OCI-LY1 (cell line): ENCODE measurements at regions not wholly inside any gene's neighbourhood (a gene's known extent, or its start where the extent isn't known, plus 50 kb on each side); places are given as distances from the start of the nearest gene placed in this dataset.

Experiments used
- H2AFZ ChIP-seq: fragments of 200-600 bp; sonication (generic), shearing (Covaris generic); 2 replicates; pipeline ENCODE4 v1.6.0; 2014; ENCODE audit warnings: antibody characterized with exemption, mild to moderate bottlenecking, low read length
- H3F3A ChIP-seq: fragments of 200-600 bp; sonication (generic), shearing (Covaris generic); 2 replicates; pipeline ENCODE4 v1.6.0; 2014; ENCODE audit warnings: mild to moderate bottlenecking, antibody characterized with exemption, low read length, moderate library complexity; ENCODE audit not compliant: insufficient read depth
- H3K27ac ChIP-seq: fragments of 200-600 bp; sonication (generic); 2 replicates; pipeline ENCODE4 v1.5.1; 2014; ENCODE audit warnings: low read length, mixed run types, mild to moderate bottlenecking, low read depth; ENCODE audit not compliant: poor library complexity, severe bottlenecking
- H3K27me3 ChIP-seq: fragments of 200-600 bp; sonication (generic); 2 replicates; pipeline ENCODE4 v1.6.0; 2014; ENCODE audit warnings: antibody characterized with exemption, mild to moderate bottlenecking, low read length, moderate library complexity; ENCODE audit not compliant: insufficient read depth
- H3K36me3 ChIP-seq: fragments of 200-600 bp; sonication (generic); 2 replicates; pipeline ENCODE4 v1.6.1; 2014; ENCODE audit warnings: mild to moderate bottlenecking, antibody characterized with exemption, low read length, moderate library complexity, mixed read lengths; ENCODE audit not compliant: insufficient read depth
- H3K4me1 ChIP-seq: fragments of 200-600 bp; sonication (generic); 2 replicates; pipeline ENCODE4 v1.5.1; 2014; ENCODE audit warnings: mild to moderate bottlenecking, low read length, moderate library complexity; ENCODE audit not compliant: insufficient read depth, severe bottlenecking
- H3K4me2 ChIP-seq: fragments of 200-600 bp; sonication (generic), shearing (Covaris generic); 2 replicates; pipeline ENCODE4 v1.6.1; 2014; ENCODE audit warnings: low read length
- H3K4me3 ChIP-seq: fragments of 200-600 bp; sonication (generic); 2 replicates; pipeline ENCODE4 v1.5.1; 2014; ENCODE audit warnings: low read length, low read depth, mild to moderate bottlenecking, mixed read lengths; ENCODE audit not compliant: poor library complexity, severe bottlenecking
- H3K79me2 ChIP-seq: fragments of 200-600 bp; shearing (Covaris generic); 2 replicates; pipeline ENCODE4 v1.6.1; 2016; ENCODE audit warnings: mixed run types, low read length, mixed read lengths; ENCODE audit not compliant: insufficient read depth
- H3K9ac ChIP-seq: fragments of 200-600 bp; sonication (generic), shearing (Covaris generic); 2 replicates; pipeline ENCODE4 v1.6.1; 2014; ENCODE audit warnings: mild to moderate bottlenecking, low read length, mixed read lengths
- H3K9me2 ChIP-seq: fragments of 200-600 bp; sonication (generic), shearing (Covaris generic); 2 replicates; pipeline ENCODE4 v1.6.1; 2014; ENCODE audit warnings: low read depth, mild to moderate bottlenecking, low read length, mixed read lengths
- H3K9me3 ChIP-seq: fragments of 200-600 bp; shearing (Covaris generic); 2 replicates; pipeline ENCODE4 v1.6.1; 2014; ENCODE audit warnings: low read length, mixed read lengths
- H4K20me1 ChIP-seq: fragments of 200-600 bp; sonication (generic), shearing (Covaris generic); 2 replicates; pipeline ENCODE4 v1.6.0; 2016; ENCODE audit warnings: mild to moderate bottlenecking, low read length; ENCODE audit not compliant: insufficient read depth
- CTCF ChIP-seq: fragments of 200-600 bp; sonication (generic), shearing (Covaris generic); IDR thresholded peaks from 2 replicates; pipeline ENCODE4 v1.5.1; 2017; ENCODE audit warnings: mild to moderate bottlenecking, antibody characterized with exemption, low read length, moderate library complexity, mixed read lengths
- EZH2 ChIP-seq: fragments of 200-600 bp; sonication (generic), shearing (Covaris generic); IDR thresholded peaks from 2 replicates; pipeline ENCODE4 v1.8.0; 2017; ENCODE audit warnings: borderline replicate concordance, mixed run types, mild to moderate bottlenecking, antibody characterized with exemption, low read length, moderate library complexity, mixed read lengths

DNA sequence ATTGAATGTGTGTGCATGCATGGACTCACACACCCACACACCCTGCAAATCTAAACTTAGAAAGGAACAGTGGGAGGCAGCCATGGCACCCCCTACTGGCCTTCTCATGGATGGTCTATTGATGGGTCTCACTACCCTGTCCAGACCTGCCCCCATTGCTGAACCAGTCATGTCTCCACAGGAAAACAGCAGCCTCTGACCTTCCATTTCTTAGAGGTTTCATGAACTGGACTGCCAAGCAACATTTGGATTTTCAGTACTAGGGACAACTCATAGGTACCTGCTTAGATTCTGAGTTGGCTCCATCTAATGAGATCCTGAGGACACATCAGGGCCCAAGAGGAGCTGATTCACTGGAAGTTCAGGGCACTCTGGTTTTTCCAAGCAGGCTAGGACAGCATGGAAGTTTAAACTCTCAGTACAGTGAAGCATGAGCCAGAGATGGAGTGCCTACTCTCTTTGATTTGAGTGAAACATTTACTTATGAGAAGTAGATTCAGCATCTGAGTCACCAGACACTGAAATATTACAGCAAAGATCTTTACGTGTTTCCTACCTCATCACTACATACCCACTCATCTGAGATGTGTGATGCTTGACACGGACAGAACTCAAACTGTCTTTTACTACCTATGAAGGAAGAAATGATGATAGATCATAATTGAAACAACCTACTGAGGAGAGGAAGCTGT is 98.9 kb upstream of the PLEKHG7 start:
- Histone ChIP-seq H3K9me2 (no peaks in the 10 kb centered on the region), H3K27ac (no peak overlapping the region), H4K20me1 (no peaks in the 10 kb centered on the region), H3K4me3 (no peak overlapping the region), H3K4me1 (no peaks in the 10 kb centered on the region), H3K27me3 (no peaks in the 10 kb centered on the region), H2AFZ (peak overlapping the region; percentile 89; the same call in 1 of the 2 replicates), H3K9ac (no peak overlapping the region), H3K4me2 (no peak overlapping the region), H3K9me3 (peaks cover 7% of the 10 kb centered on the region; the same call in 1 of the 2 replicates), H3F3A (no peaks in the 10 kb centered on the region), H3K79me2 (no peaks in the 10 kb centered on the region), H3K36me3 (no peaks in the 10 kb centered on the region)
- TF ChIP-seq EZH2 (no peak), CTCF (peak; percentile 35; the same call in 1 of the 2 replicates)

DNA sequence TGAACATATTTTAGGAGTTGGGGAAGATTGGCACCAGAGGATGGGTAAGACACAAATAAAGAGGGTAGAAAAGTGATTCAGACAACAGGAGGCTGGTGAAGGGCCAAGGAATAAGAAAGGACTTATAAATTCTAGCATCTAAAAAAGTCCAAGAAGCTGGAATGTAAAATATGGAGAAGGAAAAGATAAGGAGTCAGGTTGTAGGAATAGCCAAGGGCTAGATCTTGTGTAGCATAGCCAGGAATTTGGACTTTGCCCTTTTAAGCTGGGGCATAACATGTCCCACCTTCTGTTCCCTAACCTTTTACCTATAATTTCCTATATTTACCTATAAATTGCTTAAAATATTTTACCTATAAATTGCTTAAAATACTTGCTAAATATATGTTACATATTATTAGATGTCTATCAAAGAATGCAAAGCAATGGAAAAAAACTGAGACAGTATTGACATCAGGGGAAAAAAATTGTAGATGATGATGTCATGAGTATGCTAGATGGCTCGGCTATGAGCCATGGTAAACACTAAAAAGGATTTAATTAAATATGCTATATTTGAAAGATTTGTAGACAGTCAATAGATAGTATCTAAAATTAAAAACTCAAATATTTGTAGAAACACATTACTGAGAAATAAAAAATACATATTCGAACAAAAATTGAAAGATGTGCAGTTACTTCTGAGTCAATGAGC is 99.7 kb upstream of the PLEKHG7 start:
- Histone ChIP-seq H3F3A (no peaks in the 10 kb centered on the region), H3K4me2 (no peak overlapping the region), H2AFZ (no peak overlapping the region), H3K4me1 (no peaks in the 10 kb centered on the region), H4K20me1 (no peaks in the 10 kb centered on the region), H3K27me3 (no peaks in the 10 kb centered on the region), H3K9me3 (peaks cover 10% of the 10 kb centered on the region; the same call in 1 of the 2 replicates), H3K9me2 (no peaks in the 10 kb centered on the region), H3K36me3 (no peaks in the 10 kb centered on the region), H3K27ac (no peak overlapping the region), H3K79me2 (no peaks in the 10 kb centered on the region), H3K9ac (no peak overlapping the region), H3K4me3 (no peak overlapping the region)
- TF ChIP-seq CTCF: no peak
- no peak for TF ChIP-seq EZH2

DNA sequence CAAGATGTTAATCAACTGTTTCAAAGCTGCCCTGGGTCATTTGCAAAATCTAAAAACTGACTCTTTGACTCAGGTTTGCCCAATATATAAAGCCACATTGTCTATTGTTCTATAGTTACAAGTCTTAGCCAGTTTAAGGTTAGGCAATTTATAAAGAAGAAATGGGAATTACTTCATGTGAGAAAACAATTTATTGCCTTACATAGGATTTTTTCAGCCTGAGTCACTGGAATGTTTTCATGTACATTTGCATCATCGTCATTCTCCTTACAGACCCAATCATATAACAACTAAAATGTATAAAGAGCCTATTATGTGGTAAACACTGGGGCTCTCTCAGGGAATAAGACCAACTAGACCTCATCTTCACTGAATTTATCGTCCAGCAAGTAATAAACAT is 100.3 kb upstream of the PLEKHG7 start:
- Histone ChIP-seq H3K27me3 (no peaks in the 10 kb centered on the region), H3K9me2 (no peaks in the 10 kb centered on the region), H3K9ac (no peak overlapping the region), H3K4me3 (no peak overlapping the region), H3K79me2 (no peaks in the 10 kb centered on the region), H3K27ac (no peak overlapping the region), H4K20me1 (no peaks in the 10 kb centered on the region), H3K4me2 (no peak overlapping the region), H3K4me1 (no peaks in the 10 kb centered on the region), H3F3A (no peaks in the 10 kb centered on the region), H3K36me3 (no peaks in the 10 kb centered on the region), H3K9me3 (peaks cover 10% of the 10 kb centered on the region; the same call in 1 of the 2 replicates), H2AFZ (no peak overlapping the region)
- TF ChIP-seq CTCF: no peak
- no peak for TF ChIP-seq EZH2
